ENCODE measurements at regions not wholly inside any gene's neighbourhood (a gene's known extent, or its start where the extent isn't known, plus 50 kb on each side); places are given as distances from the start of the nearest gene placed in this dataset.

- DNase-seq, result no peak
- no peak overlapping the region for H3K4me3 ChIP-seq
- TF ChIP-seq POLR2A (IDR thresholded peaks at IDR 0.05), result no peak
- no peak for TF ChIP-seq CTCF (IDR thresholded peaks at IDR 0.05)
Measured at GRCh38 chr18:39701839-39702238, 2136.2 kb upstream of the CELF4 start.

GRCh38 chr18:39701055-39701783 lies 2135.6 kb upstream of the CELF4 start:
- no peak for DNase-seq
- no peak overlapping the region for H3K27ac ChIP-seq
- TF ChIP-seq POLR2A (IDR thresholded peaks at IDR 0.05) (no peak), CTCF (IDR thresholded peaks at IDR 0.05) (no peak)
- H3K4me1 ChIP-seq, result no peaks in the 10 kb centered on the region
- H3K4me3 ChIP-seq, result no peak overlapping the region
- no peaks in the 10 kb centered on the region for H3K36me3 ChIP-seq
- no peaks in the 10 kb centered on the region for H3K9me3 ChIP-seq
- no peaks in the 10 kb centered on the region for H3K27me3 ChIP-seq

More at GRCh38 chr18:39701839-39702238, 2136.2 kb upstream of the CELF4 start:
- H3K36me3 ChIP-seq, result no peaks in the 10 kb centered on the region
- no peaks in the 10 kb centered on the region for H3K4me1 ChIP-seq
- no peaks in the 10 kb centered on the region for H3K27me3 ChIP-seq
- H3K27ac ChIP-seq, result no peak overlapping the region
- no peaks in the 10 kb centered on the region for H3K9me3 ChIP-seq

- no peak overlapping the region for H3K27ac ChIP-seq
- H3K9me3 ChIP-seq, result no peaks in the 10 kb centered on the region
- no peaks in the 10 kb centered on the region for H3K36me3 ChIP-seq
- H3K27me3 ChIP-seq, result no peaks in the 10 kb centered on the region
- no peak overlapping the region for H3K4me3 ChIP-seq
- no peak for DNase-seq
- no peaks in the 10 kb centered on the region for H3K4me1 ChIP-seq
- TF ChIP-seq POLR2A (IDR thresholded peaks at IDR 0.05) (no peak), CTCF (IDR thresholded peaks at IDR 0.05) (no peak)
Measured at GRCh38 chr18:39699340-39699964, 2133.9 kb upstream of the CELF4 start.

- no peak for TF ChIP-seq POLR2A (IDR thresholded peaks at IDR 0.05)
- TF ChIP-seq CTCF (IDR thresholded peaks at IDR 0.05), result no peak
- no peaks in the 10 kb centered on the region for H3K36me3 ChIP-seq
- no peak for DNase-seq
Measured at GRCh38 chr18:39698436-39698835, 2132.8 kb upstream of the CELF4 start.

GRCh38 chr18:39693359-39693758 lies 2127.8 kb upstream of the CELF4 start:
- no peak overlapping the region for H3K4me3 ChIP-seq
- no peaks in the 10 kb centered on the region for H3K9me3 ChIP-seq
- no peak for DNase-seq
- TF ChIP-seq POLR2A (IDR thresholded peaks at IDR 0.05), result no peak
- no peak for TF ChIP-seq CTCF (IDR thresholded peaks at IDR 0.05)
- no peaks in the 10 kb centered on the region for H3K27me3 ChIP-seq
- H3K4me1 ChIP-seq, result no peaks in the 10 kb centered on the region
- H3K27ac ChIP-seq, result no peak overlapping the region
- no peaks in the 10 kb centered on the region for H3K36me3 ChIP-seq

More at GRCh38 chr18:39698436-39698835, 2132.8 kb upstream of the CELF4 start:
- no peaks in the 10 kb centered on the region for H3K27me3 ChIP-seq
- no peak overlapping the region for H3K4me3 ChIP-seq
- H3K9me3 ChIP-seq, result no peaks in the 10 kb centered on the region
- H3K4me1 ChIP-seq, result no peaks in the 10 kb centered on the region
- H3K27ac ChIP-seq, result no peak overlapping the region

Measured in Peyer's patch (tissue), 4 donors.